ENCODE measurements at regions not wholly inside any gene's neighbourhood (a gene's known extent, or its start where the extent isn't known, plus 50 kb on each side); places are given as distances from the start of the nearest gene placed in this dataset.

GRCh38 chr4:189505380-189505779, 435.3 kb upstream of the FRG1 start:
- Histone ChIP-seq H3K27me3 (ENCODE audit: control insufficient read depth, insufficient read depth, low read length, poor library complexity, severe bottlenecking) (no peaks in the 10 kb centered on the region), H3K4me1 (ENCODE audit: control insufficient read depth, insufficient read depth, low read length) (no peaks in the 10 kb centered on the region), H3K36me3 (ENCODE audit: control insufficient read depth, insufficient read depth, low read length) (no peaks in the 10 kb centered on the region), H3K27ac (ENCODE audit: low read depth, low read length) (no peak overlapping the region), H3K9me3 (ENCODE audit: control insufficient read depth, low read length) (no peaks in the 10 kb centered on the region), H3K4me3 (ENCODE audit: low read length) (no peak overlapping the region), H3K9ac (ENCODE audit: extremely low read depth, low read length, poor library complexity, severe bottlenecking) (no peak overlapping the region)
- Mint-ChIP-seq H3K9me3 (peaks cover 49% of the 10 kb centered on the region), H3K4me1 (no peaks in the 10 kb centered on the region), H3K4me3 (no peak overlapping the region), H3K27me3 (ENCODE audit: insufficient read depth) (no peaks in the 10 kb centered on the region), H3K36me3 (ENCODE audit: low read depth) (no peaks in the 10 kb centered on the region), H3K27ac (no peak overlapping the region)
- no peak for DNase-seq
- no peak for TF ChIP-seq CTCF (conservative IDR thresholded peaks at IDR 0.05)
- 89 to 94% methylated on average over 3 of the region's 3 CpGs for WGBS, 2 experiments (ENCODE audit: insufficient coverage in 1 of 2, insufficient read length in 1 of 2)

- Mint-ChIP-seq H3K27me3 (ENCODE audit: insufficient read depth) (no peaks in the 10 kb centered on the region), H3K27ac (no peak overlapping the region), H3K4me1 (no peaks in the 10 kb centered on the region), H3K9me3 (peaks cover 52% of the 10 kb centered on the region), H3K4me3 (no peak overlapping the region), H3K36me3 (ENCODE audit: low read depth) (no peaks in the 10 kb centered on the region)
- H3K4me3 ChIP-seq (ENCODE audit: low read length), result no peak overlapping the region
- no peaks in the 10 kb centered on the region for H3K9me3 ChIP-seq (ENCODE audit: control insufficient read depth, low read length)
- H3K36me3 ChIP-seq (ENCODE audit: control insufficient read depth, insufficient read depth, low read length), result no peaks in the 10 kb centered on the region
- no peaks in the 10 kb centered on the region for H3K4me1 ChIP-seq (ENCODE audit: control insufficient read depth, insufficient read depth, low read length)
- no peak overlapping the region for H3K27ac ChIP-seq (ENCODE audit: low read depth, low read length)
- H3K27me3 ChIP-seq (ENCODE audit: control insufficient read depth, insufficient read depth, low read length, poor library complexity, severe bottlenecking), result no peaks in the 10 kb centered on the region
- WGBS, 2 experiments (ENCODE audit: insufficient coverage in 1 of 2, insufficient read length in 1 of 2), result 84 to 88% methylated on average over 10 of the region's 10 CpGs
- H3K9ac ChIP-seq (ENCODE audit: extremely low read depth, low read length, poor library complexity, severe bottlenecking), result no peak overlapping the region
- no peak for DNase-seq
- no peak for TF ChIP-seq CTCF (conservative IDR thresholded peaks at IDR 0.05)
These were observed 434.6 kb upstream of the FRG1 start for GRCh38 chr4:189506080-189506479.

DNA sequence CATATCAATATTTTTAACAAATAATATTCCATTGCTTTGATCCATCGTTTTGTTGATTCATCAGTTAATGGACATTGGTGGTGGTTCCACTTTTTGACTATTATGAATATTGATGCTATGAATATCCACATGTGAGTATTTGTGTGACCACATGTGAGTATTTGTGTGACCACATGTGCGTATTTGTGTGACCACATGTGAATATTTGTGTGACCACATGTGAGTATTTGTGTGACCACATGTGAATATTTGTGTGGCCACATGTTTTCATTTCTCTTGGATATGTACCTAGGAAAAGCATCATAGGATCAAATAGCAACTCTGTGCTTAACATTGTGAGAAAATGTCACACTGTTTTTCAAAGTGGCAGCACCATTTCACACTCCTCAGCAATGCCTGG, 433.6 kb upstream of the FRG1 start:
- Histone ChIP-seq H3K4me1 (ENCODE audit: control insufficient read depth, insufficient read depth, low read length) (no peaks in the 10 kb centered on the region), H3K4me3 (ENCODE audit: low read length) (no peak overlapping the region), H3K27me3 (ENCODE audit: control insufficient read depth, insufficient read depth, low read length, poor library complexity, severe bottlenecking) (no peaks in the 10 kb centered on the region), H3K36me3 (ENCODE audit: control insufficient read depth, insufficient read depth, low read length) (no peaks in the 10 kb centered on the region), H3K9ac (ENCODE audit: extremely low read depth, low read length, poor library complexity, severe bottlenecking) (no peak overlapping the region), H3K9me3 (ENCODE audit: control insufficient read depth, low read length) (no peaks in the 10 kb centered on the region), H3K27ac (ENCODE audit: low read depth, low read length) (no peak overlapping the region)
- Mint-ChIP-seq H3K4me3 (no peak overlapping the region), H3K9me3 (peaks cover 56% of the 10 kb centered on the region), H3K27ac (no peak overlapping the region), H3K4me1 (no peaks in the 10 kb centered on the region), H3K36me3 (ENCODE audit: low read depth) (no peaks in the 10 kb centered on the region), H3K27me3 (ENCODE audit: insufficient read depth) (no peaks in the 10 kb centered on the region)
- 92 to 100% methylated on average over 1 to 2 of the region's 2 CpGs for WGBS, 2 experiments (ENCODE audit: insufficient coverage in 1 of 2, insufficient read length in 1 of 2)
- DNase-seq, result no peak
- no peak for TF ChIP-seq CTCF (conservative IDR thresholded peaks at IDR 0.05)

Measured in endodermal cell (in vitro differentiated cells).